22Rv1 (cell line): ENCODE measurements at regions not wholly inside any gene's neighbourhood (a gene's known extent, or its start where the extent isn't known, plus 50 kb on each side); places are given as distances from the start of the nearest gene placed in this dataset.

Source experiments
- H3K27ac ChIP-seq: fragments of 450-650 bp; 2 replicates; pipeline ENCODE4 v1.5.1; 2017
- CTCF ChIP-seq: fragments of 450-650 bp; IDR thresholded peaks from 2 replicates; pipeline ENCODE4 v1.5.1; 2017; ENCODE audit warnings: mild to moderate bottlenecking
- ZFX ChIP-seq: fragments of 450-650 bp; IDR thresholded peaks from 2 replicates; pipeline ENCODE4 v1.6.1; 2017; ENCODE audit warnings: antibody characterized with exemption, borderline replicate concordance

DNA sequence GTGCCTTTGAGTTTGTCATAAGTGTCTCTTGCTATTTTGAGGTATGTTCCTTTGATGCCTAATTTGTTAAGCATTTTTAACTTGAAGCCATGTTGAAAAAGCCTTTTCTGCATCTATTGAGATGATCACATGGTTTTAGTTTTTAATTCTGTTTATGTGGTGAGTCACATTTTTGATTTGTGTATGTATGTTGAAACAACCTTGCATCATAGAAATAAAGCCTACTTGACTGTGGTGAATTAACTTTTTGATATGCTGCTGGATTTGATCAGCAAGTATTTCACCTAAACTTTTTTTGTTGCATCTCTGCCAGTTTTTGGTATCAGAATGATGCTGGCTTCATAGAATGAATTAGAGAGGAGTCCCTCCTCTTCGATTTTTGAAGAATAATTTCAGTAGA is 469.7 kb downstream of the CDH2 start:
- no peak for TF ChIP-seq CTCF
- no peak for TF ChIP-seq ZFX
- H3K27ac ChIP-seq = no peak overlapping the region

DNA sequence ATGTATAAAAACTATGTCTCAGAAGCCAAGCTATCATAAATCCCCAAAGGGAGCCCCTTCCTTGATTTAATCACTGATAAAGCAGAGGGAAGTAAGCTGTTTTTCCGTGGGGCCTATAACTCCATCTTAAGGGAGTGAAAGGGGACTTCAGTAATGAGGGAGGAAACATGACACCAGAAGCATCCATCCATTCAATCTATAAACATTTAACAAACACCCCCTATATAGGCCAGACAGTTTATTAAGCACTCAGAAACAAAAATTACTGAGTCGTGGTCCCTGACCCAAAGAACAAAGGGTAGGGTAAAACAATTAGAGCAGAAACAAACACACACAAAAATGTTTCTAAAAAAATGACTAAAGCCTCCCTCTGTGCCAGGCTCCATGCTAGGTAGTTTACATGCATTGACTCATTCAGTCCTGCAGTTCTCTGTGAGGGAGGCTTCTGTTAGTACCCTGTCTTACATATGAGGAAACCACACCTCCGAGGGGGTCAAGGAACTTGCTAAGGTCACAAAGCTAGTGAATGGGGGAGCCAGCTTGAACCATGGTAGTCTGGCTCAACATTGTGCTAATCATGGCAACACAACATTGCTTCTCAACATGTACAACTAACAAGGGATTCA is 472.1 kb downstream of the CDH2 start:
- no peak overlapping the region for H3K27ac ChIP-seq
- TF ChIP-seq CTCF (no peak), ZFX (no peak)

- TF ChIP-seq CTCF = no peak
- no peak for TF ChIP-seq ZFX
- no peak overlapping the region for H3K27ac ChIP-seq
Measured at GRCh38 chr18:27699137-27699536, 477.8 kb downstream of the CDH2 start.

DNA sequence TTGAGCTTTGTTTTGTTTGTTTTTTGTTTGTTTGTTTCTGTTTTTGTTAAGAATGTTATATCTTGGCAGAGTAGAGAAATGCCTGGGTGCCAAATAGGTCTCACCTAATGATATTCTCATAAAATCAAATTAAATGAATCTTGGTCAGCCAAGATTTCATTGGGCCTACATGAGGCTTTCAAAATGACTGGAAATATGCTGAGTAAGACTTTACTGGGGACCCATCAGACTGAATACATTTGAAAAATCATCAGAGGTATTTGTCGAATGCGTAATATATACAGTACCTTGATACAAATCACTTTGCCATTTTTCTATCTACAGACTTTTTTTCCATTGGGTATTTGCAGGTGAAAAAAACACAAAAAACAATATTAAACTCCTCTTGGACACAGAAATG is 480.8 kb downstream of the CDH2 start:
- TF ChIP-seq CTCF (no peak), ZFX (no peak)
- H3K27ac ChIP-seq = no peak overlapping the region

DNA sequence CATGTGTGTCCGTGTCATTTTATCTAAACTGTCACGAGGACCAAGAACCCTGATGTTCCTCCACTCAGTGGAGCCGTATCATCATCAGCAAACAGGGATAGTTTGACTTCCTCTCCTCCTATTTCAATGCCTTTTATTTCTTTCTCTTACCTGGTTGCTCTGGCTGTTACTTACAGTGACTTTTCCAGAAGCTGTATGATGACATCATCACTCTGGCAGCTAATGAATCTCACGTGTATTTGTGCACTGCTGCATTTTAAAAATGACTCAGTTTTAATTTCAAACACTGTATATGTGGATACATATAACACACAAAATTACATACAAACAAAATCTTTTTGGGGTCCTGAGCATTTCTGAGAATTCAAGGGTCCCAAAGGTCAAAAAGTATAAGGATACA is 481.4 kb downstream of the CDH2 start:
- no peak for TF ChIP-seq ZFX
- TF ChIP-seq CTCF = no peak

DNA sequence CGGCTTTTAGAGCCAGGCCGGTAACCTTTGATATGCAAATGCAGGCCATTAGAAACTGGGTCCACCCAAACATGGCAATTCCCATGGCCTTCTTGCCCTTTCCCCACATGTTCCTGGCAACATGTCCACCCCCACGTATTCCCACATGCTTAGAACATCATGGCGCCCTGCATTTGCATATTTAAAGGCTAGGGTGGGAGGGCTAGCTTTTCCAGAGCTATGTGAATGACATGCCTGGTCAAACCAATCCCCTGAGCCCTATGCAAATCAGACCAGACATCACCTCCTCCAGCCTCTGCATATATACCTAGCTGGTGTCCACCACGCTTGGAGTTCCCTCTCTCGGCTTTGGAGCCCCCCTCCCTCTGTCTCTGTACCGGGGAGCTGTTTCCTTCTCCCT is 481.9 kb downstream of the CDH2 start:
- H3K27ac ChIP-seq = no peak overlapping the region
- TF ChIP-seq ZFX = no peak
- no peak for TF ChIP-seq CTCF

More for the DNA sequence above, 481.4 kb downstream of the CDH2 start:
- no peak overlapping the region for H3K27ac ChIP-seq

DNA sequence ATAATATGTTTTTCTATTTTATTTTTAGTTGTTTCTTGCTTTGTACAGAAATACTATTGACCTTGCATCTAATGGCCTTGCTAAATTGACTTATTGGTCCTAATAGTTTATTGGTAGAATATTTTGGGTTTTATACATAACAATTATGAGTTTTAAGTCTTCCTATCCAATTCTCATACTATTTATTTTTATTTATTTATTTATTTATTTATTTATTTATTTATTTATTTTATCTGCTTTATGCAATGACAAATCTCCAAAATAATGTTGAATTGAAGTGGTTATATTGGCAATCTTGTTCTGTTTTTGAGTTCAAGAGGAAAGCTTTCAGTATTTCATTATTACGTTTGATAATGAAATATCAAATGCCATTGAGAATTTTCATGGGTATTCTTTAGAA is 488.3 kb downstream of the CDH2 start:
- H3K27ac ChIP-seq = no peak overlapping the region
- TF ChIP-seq CTCF (no peak), ZFX (no peak)
